Naive thymus-derived CD4-positive, alpha-beta T cell (primary cell): ENCODE measurements at regions not wholly inside any gene's neighbourhood (a gene's known extent, or its start where the extent isn't known, plus 50 kb on each side); places are given as distances from the start of the nearest gene placed in this dataset.

Experiments used
- ATAC-seq: fragments of 150-1000 bp; cut with Tn5 transposase; 2 replicates; pipeline ENCODE4 v1.10.0; 2021; ENCODE audit warnings: mild to moderate bottlenecking, moderate library complexity
- CTCF ChIA-PET: fragments of 350-600 bp; sonication (Branson Sonifier 250); formaldehyde crosslinking; loops from one replicate; lab custom pipeline; 2021; ENCODE audit warnings: antibody characterized with exemption; lab: Charles Lee
- POLR2A ChIA-PET: fragments of 350-600 bp; sonication (Branson Sonifier 250); formaldehyde crosslinking; loops from one replicate; lab custom pipeline; 2021; ENCODE audit warnings: antibody characterized with exemption, inconsistent platforms; lab: Charles Lee
- DNase-seq, 9 donors: peaks; one replicate each; pipeline versions ENCODE4 v3.0.0 to v3.0.0-alpha.2; 2020 to 2022; ENCODE audit warnings: mixed read lengths in 1 of 9
- H3K27ac ChIP-seq: one replicate; pipeline ENCODE4 v1.7.0; 2013; ENCODE audit warnings: mild to moderate bottlenecking, low read depth, low read length, moderate library complexity
- H3K27me3 ChIP-seq, 2 donors: one replicate each; pipeline ENCODE4 v1.7.0; 2013; ENCODE audit warnings: low read length in 2 of 2, mild to moderate bottlenecking in 2 of 2, moderate library complexity in 2 of 2; ENCODE audit not compliant: control insufficient read depth in 2 of 2, insufficient read depth in 2 of 2
- H3K36me3 ChIP-seq, 3 experiments: 1 replicate in 2 of 3; 2 replicates in 1 of 3; pipeline ENCODE4 v1.7.0; 2013; ENCODE audit warnings: low read length in 3 of 3, mild to moderate bottlenecking in 3 of 3, moderate library complexity in 1 of 3; ENCODE audit not compliant: insufficient read depth in 3 of 3, control insufficient read depth in 2 of 3
- H3K4me1 ChIP-seq, 2 donors: one replicate each; pipeline ENCODE4 v1.7.0; 2013; ENCODE audit warnings: low read length in 2 of 2, mild to moderate bottlenecking in 2 of 2, moderate library complexity in 1 of 2; ENCODE audit not compliant: control insufficient read depth in 2 of 2, insufficient read depth in 2 of 2
- H3K4me3 ChIP-seq: 2 replicates; pipeline ENCODE4 v1.7.0; 2013; ENCODE audit warnings: mild to moderate bottlenecking, low read length
- H3K9me3 ChIP-seq, 3 experiments: 1 replicate in 2 of 3; 2 replicates in 1 of 3; pipeline ENCODE4 v1.7.0; 2013; ENCODE audit warnings: low read length in 3 of 3; ENCODE audit not compliant: control insufficient read depth in 2 of 3
- H3K27ac Mint-ChIP-seq, 9 donors: one replicate each; pipeline ENCODE4 v1.8.0; 2020 to 2022; ENCODE audit warnings: mixed read lengths in 9 of 9, mild to moderate bottlenecking in 8 of 9, moderate library complexity in 5 of 9, inconsistent platforms in 2 of 9
- H3K27me3 Mint-ChIP-seq, 5 donors: one replicate each; pipeline ENCODE4 v1.8.0; 2021 to 2022; ENCODE audit warnings: mixed read lengths in 5 of 5, mild to moderate bottlenecking in 1 of 5
- H3K36me3 Mint-ChIP-seq, 5 donors: one replicate each; pipeline ENCODE4 v1.8.0; 2020 to 2022; ENCODE audit warnings: mixed read lengths in 5 of 5, mild to moderate bottlenecking in 3 of 5, inconsistent platforms in 1 of 5
- H3K4me1 Mint-ChIP-seq, 7 donors: one replicate each; pipeline ENCODE4 v1.8.0; 2020 to 2022; ENCODE audit warnings: mixed read lengths in 7 of 7, mild to moderate bottlenecking in 3 of 7, inconsistent platforms in 1 of 7
- H3K4me3 Mint-ChIP-seq, 10 donors: one replicate each; pipeline ENCODE4 v1.8.0; 2020 to 2022; ENCODE audit warnings: mild to moderate bottlenecking in 10 of 10, mixed read lengths in 10 of 10, moderate library complexity in 6 of 10, inconsistent platforms in 2 of 10
- H3K9me3 Mint-ChIP-seq, 11 donors: one replicate each; pipeline ENCODE4 v1.8.0; 2020 to 2022; ENCODE audit warnings: mixed read lengths in 11 of 11, mild to moderate bottlenecking in 4 of 11, inconsistent platforms in 1 of 11, moderate library complexity in 1 of 11
- intact Hi-C, 2 donors: fragments of 100-400 bp; cut with micrococcal nuclease; formaldehyde crosslinking; loops; one replicate each; pipeline ENCODE4 v1.15.1; 2023

DNA sequence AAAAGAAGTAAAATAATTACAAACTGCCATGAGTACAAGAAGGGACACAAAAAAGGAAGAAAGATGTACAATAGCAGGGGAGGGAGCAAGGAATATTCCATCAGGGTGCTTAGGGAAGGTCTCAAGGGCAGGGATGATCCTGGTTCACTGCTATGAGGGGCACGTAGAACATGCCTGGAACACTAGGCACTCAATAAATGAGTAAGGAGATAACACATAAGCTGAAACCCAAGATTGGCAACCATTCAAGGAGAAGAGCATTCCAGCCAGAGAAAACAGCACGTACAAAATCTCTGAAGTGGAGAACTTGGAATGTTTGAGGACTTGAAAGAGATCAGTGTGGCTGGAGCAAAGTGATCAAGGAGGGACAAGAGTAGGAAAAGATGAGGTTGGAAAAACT lies 103.2 kb downstream of the FAM161A start:
- peaks cover 0 to 4% (median 0%) of the 10 kb centered on the region in 7 donors for H3K4me1 Mint-ChIP-seq
- POLR2A ChIA-PET = no interaction called here
- no peaks in the 10 kb centered on the region for H3K4me1 ChIP-seq
- H3K36me3 ChIP-seq = no peaks in the 10 kb centered on the region
- no peaks in the 10 kb centered on the region for H3K27me3 ChIP-seq
- H3K4me3 Mint-ChIP-seq = no peak overlapping the region
- peaks cover 0 to 20% (median 8%) of the 10 kb centered on the region in 11 donors for H3K9me3 Mint-ChIP-seq
- H3K36me3 Mint-ChIP-seq = peaks cover 1 to 11% (median 5%) of the 10 kb centered on the region in 5 donors
- CTCF ChIA-PET = no interaction called here
- no peak overlapping the region for H3K27ac ChIP-seq
- ATAC-seq (no peak), DNase-seq (no peak)
- H3K27me3 Mint-ChIP-seq = peaks cover 0 to 4% (median 4%) of the 10 kb centered on the region in 5 donors
- intact Hi-C loops = no loop called here
- H3K27ac Mint-ChIP-seq = no peak overlapping the region
- no peaks in the 10 kb centered on the region for H3K9me3 ChIP-seq
- no peak overlapping the region for H3K4me3 ChIP-seq

GRCh38 chr2:61742955-61743354 lies 110.9 kb downstream of the FAM161A start:
- Histone ChIP-seq H3K4me3 (no peak overlapping the region), H3K9me3 (no peaks in the 10 kb centered on the region), H3K36me3 (no peaks in the 10 kb centered on the region), H3K27ac (no peak overlapping the region), H3K4me1 (no peaks in the 10 kb centered on the region), H3K27me3 (no peaks in the 10 kb centered on the region)
- H3K9me3 Mint-ChIP-seq = no peaks in the 10 kb centered on the region
- ChIA-PET CTCF (interaction anchor here (0.6 kb wide), 1 partner anchor 420 kb away, joined by 4 read pairs; no protein-coding TSS in a partner anchor), POLR2A (no interaction called here)
- DNase-seq (no peak), ATAC-seq (no peak)
- H3K27ac Mint-ChIP-seq = no peak overlapping the region
- peaks cover 0 to 4% (median 4%) of the 10 kb centered on the region in 5 donors for H3K27me3 Mint-ChIP-seq
- peaks cover 0 to 5% (median 0%) of the 10 kb centered on the region in 5 donors for H3K36me3 Mint-ChIP-seq
- H3K4me3 Mint-ChIP-seq = no peak overlapping the region
- intact Hi-C loops = no loop called here
- H3K4me1 Mint-ChIP-seq = peaks cover 0 to 1% (median 0%) of the 10 kb centered on the region in 7 donors

GRCh38 chr2:61737841-61738240 lies 116.0 kb downstream of the FAM161A start:
- CTCF ChIA-PET = no interaction called here
- H3K27me3 ChIP-seq = no peaks in the 10 kb centered on the region
- no peak overlapping the region for H3K27ac ChIP-seq
- H3K36me3 ChIP-seq = no peaks in the 10 kb centered on the region
- H3K9me3 Mint-ChIP-seq = no peaks in the 10 kb centered on the region
- H3K4me3 ChIP-seq = no peak overlapping the region
- no peak overlapping the region for H3K4me3 Mint-ChIP-seq
- intact Hi-C loops = no loop called here
- POLR2A ChIA-PET = no interaction called here
- ATAC-seq (no peak), DNase-seq (no peak)
- H3K36me3 Mint-ChIP-seq = no peaks in the 10 kb centered on the region
- H3K4me1 Mint-ChIP-seq = no peaks in the 10 kb centered on the region
- H3K9me3 ChIP-seq = no peaks in the 10 kb centered on the region
- no peak overlapping the region for H3K27ac Mint-ChIP-seq
- H3K4me1 ChIP-seq = no peaks in the 10 kb centered on the region
- H3K27me3 Mint-ChIP-seq = peaks cover 0 to 7% (median 0%) of the 10 kb centered on the region in 5 donors

DNA sequence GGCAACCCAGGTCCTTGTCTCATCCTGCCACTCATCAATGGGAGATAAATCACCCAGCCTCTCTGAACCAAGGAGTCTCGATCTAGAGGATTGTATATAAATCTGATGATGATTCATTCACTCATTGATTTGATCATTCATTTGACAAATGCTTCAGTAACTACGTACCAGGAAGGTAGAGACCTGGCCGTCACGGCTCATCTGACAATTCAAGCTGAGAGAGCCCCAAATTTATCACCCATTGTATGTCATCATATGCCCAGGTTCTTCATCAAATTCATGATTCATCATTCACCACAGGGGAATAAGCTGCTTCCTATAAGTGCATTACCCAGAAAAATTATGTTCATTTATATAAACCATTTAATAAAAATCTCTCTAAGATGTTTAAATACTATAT lies 116.9 kb downstream of the FAM161A start:
- ChIA-PET CTCF (no interaction called here), POLR2A (no interaction called here)
- peaks cover 0 to 7% (median 0%) of the 10 kb centered on the region in 5 donors for H3K27me3 Mint-ChIP-seq
- Histone ChIP-seq H3K36me3 (no peaks in the 10 kb centered on the region), H3K27me3 (no peaks in the 10 kb centered on the region), H3K27ac (no peak overlapping the region), H3K4me3 (no peak overlapping the region), H3K4me1 (no peaks in the 10 kb centered on the region), H3K9me3 (no peaks in the 10 kb centered on the region)
- DNase-seq (no peak), ATAC-seq (no peak)
- no peaks in the 10 kb centered on the region for H3K36me3 Mint-ChIP-seq
- no peak overlapping the region for H3K27ac Mint-ChIP-seq
- no peaks in the 10 kb centered on the region for H3K4me1 Mint-ChIP-seq
- H3K4me3 Mint-ChIP-seq = no peak overlapping the region
- intact Hi-C loops = no loop called here
- no peaks in the 10 kb centered on the region for H3K9me3 Mint-ChIP-seq

- peaks cover 0 to 7% (median 0%) of the 10 kb centered on the region in 5 donors for H3K27me3 Mint-ChIP-seq
- no peak overlapping the region for H3K27ac Mint-ChIP-seq
- Histone ChIP-seq H3K36me3 (no peaks in the 10 kb centered on the region), H3K27me3 (no peaks in the 10 kb centered on the region), H3K4me1 (no peaks in the 10 kb centered on the region), H3K27ac (no peak overlapping the region), H3K9me3 (no peaks in the 10 kb centered on the region), H3K4me3 (no peak overlapping the region)
- no peaks in the 10 kb centered on the region for H3K4me1 Mint-ChIP-seq
- H3K9me3 Mint-ChIP-seq = peaks cover 0 to 2% (median 0%) of the 10 kb centered on the region in 11 donors
- intact Hi-C loops = no loop called here
- DNase-seq (no peak), ATAC-seq (no peak)
- ChIA-PET POLR2A (no interaction called here), CTCF (no interaction called here)
- no peak overlapping the region for H3K4me3 Mint-ChIP-seq
- no peaks in the 10 kb centered on the region for H3K36me3 Mint-ChIP-seq
These were observed 120.3 kb downstream of the FAM161A start for GRCh38 chr2:61733563-61733962.

- H3K36me3 Mint-ChIP-seq = no peaks in the 10 kb centered on the region
- intact Hi-C loops = no loop called here
- H3K9me3 Mint-ChIP-seq = peaks cover 0 to 2% (median 0%) of the 10 kb centered on the region in 11 donors
- no peak for DNase-seq
- no peak overlapping the region for H3K27ac Mint-ChIP-seq
- no peaks in the 10 kb centered on the region for H3K36me3 ChIP-seq
- H3K4me3 ChIP-seq = no peak overlapping the region
- no peak overlapping the region for H3K27ac ChIP-seq
- H3K4me1 Mint-ChIP-seq = no peaks in the 10 kb centered on the region
- ATAC-seq = no peak
- H3K4me1 ChIP-seq = no peaks in the 10 kb centered on the region
- no peaks in the 10 kb centered on the region for H3K9me3 ChIP-seq
- H3K4me3 Mint-ChIP-seq = no peak overlapping the region
- POLR2A ChIA-PET = no interaction called here
- H3K27me3 ChIP-seq = no peaks in the 10 kb centered on the region
- peaks cover 0 to 11% (median 0%) of the 10 kb centered on the region in 5 donors for H3K27me3 Mint-ChIP-seq
- CTCF ChIA-PET = no interaction called here
These were observed 121.1 kb downstream of the FAM161A start for GRCh38 chr2:61732787-61733186.

DNA sequence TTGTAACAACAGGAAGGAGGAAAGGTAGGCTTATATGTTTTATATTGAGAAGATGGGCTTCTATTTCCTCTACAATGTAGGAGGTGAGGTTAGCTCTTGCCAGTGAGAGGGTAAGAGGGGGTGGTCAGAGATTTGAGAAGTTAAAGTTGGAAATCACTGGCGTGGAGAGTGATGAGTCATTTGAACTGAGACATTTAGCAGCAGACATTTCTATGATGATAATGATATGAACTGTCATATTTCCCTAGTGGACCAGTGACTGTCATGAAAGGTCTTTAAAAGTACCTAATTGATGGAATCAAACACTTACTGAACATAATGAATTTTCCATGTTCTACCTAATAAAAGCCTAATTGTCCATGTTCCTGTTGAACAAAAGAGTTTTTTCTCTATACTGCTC lies 126.1 kb downstream of the FAM161A start:
- H3K27ac ChIP-seq = no peak overlapping the region

More for the DNA sequence above, 126.1 kb downstream of the FAM161A start:
- no peaks in the 10 kb centered on the region for H3K9me3 ChIP-seq
- Mint-ChIP-seq H3K27me3 (peaks cover 0 to 15% (median 4%) of the 10 kb centered on the region in 5 donors), H3K4me3 (no peak overlapping the region), H3K36me3 (peaks cover 0 to 6% (median 0%) of the 10 kb centered on the region in 5 donors), H3K27ac (no peak overlapping the region), H3K9me3 (peaks cover 0 to 12% (median 6%) of the 10 kb centered on the region in 11 donors), H3K4me1 (no peaks in the 10 kb centered on the region)
- DNase-seq (no peak), ATAC-seq (no peak)
- H3K4me1 ChIP-seq = no peaks in the 10 kb centered on the region
- intact Hi-C loops = no loop called here
- H3K36me3 ChIP-seq = no peaks in the 10 kb centered on the region
- no peaks in the 10 kb centered on the region for H3K27me3 ChIP-seq
- no peak overlapping the region for H3K4me3 ChIP-seq
- ChIA-PET POLR2A (no interaction called here), CTCF (no interaction called here)
